GM18870 (cell line): ENCODE measurements at regions not wholly inside any gene's neighbourhood (a gene's known extent, or its start where the extent isn't known, plus 50 kb on each side); places are given as distances from the start of the nearest gene placed in this dataset.

Experiments
- ATAC-seq: cut with Tn5 transposase; IDR thresholded peaks from one replicate; pipeline ENCODE4 v1.9.1; 2021; ENCODE audit warnings: moderate library complexity; ENCODE audit not compliant: unreplicated experiment

DNA sequence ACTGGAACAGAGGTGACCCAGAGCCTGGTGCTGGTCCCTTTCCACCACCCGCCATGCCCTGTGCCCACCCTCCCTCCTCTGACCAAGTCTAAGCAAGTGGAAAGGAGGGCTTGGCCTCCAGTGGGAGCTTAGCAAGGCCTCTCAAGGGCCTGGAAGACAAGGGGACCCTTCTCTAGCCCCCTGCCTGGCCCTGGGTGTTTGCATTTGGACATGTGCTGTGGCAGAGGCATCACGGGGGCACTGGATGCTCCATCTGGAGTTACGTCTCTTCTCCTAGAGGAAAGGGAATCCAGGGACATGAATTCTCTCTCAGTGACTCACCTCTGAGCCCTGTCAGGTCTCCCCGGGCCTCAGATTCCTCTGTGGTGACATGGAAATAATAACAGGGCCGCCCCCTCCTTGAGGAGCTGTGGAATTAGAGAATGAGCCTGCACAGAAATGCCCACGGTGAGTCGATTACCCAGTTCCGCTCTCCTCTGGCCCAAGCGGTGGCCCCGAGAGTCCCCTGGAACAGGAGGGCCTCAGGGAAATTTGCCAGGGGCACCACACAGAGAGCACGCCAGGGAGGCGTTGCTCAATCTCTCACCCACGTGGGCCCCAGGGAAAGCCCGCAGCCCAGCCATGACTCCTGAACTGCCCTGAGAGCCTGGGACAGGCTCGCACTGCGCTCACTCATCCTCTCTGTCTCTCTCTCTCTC, 189.6 kb downstream of the BCOR start:
- ATAC-seq, result no peak

DNA sequence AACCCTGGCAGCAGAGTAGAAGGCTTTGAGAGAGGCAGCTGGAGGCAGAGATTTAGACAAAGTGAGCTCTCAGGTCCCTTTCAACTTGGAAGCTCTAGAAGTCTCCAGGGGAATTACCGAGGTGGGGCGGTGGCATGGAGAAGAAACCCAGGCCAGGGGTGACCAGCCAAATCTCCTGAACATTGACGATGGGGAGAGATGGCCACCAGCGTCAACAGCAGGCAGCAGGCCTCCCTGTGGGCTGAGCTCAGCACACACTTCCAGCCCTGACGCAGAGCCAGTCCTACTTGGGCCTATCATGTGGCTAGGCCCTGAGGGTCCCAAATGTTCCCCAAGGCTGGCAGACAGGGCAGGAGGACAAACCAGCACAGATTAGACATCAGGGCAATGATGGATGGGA, 187.8 kb downstream of the BCOR start:
- no peak for ATAC-seq

DNA sequence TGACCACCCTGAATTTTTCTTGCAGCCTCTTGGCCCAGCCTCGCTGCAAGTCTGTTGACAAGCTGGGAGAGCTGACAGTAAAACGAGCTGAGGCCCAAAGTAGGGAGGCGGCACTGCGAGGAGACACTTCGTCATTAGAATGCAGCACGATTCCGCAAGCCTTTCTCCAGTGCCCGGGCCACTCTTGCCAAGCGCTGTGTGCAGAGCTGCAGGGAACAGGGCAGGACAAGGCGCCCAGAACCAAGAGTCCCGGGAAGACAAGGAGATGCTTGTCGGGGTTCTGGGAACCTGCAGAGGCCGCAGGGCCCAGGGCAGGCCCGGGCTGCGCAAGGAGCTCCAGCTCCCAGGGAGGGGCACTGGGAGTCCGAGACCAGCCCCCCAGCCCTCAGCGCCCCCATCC, 187.1 kb downstream of the BCOR start:
- no peak for ATAC-seq

DNA sequence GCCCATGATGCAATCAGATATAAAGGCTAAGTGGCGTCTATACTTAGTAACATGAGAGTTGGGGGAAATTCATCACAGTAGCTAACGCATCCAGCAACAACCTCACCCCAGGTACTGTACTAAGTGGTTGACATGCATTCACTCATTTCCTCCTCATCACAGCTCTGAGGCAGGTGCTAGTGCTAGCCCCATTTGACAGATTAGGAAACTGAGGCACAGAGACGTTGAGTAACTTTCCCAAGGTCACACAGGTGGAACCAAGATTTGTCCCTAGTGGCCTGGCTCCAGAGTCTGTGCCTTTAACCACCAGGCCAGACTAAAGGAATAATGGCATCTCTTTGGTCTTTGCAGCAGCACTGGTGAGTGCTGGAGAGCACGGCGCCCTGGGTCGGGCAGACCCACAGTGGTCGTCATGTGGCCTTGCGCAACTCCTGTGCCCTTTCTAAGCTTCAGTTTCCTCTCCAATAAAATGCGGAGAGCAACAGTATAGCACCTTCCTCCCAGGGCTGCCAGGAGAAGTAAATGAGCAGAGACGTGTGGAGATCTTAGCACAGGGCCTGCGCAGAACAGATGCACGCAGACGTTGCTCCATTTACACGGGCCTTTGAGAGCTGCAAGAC, 186.4 kb downstream of the BCOR start:
- no peak for ATAC-seq

DNA sequence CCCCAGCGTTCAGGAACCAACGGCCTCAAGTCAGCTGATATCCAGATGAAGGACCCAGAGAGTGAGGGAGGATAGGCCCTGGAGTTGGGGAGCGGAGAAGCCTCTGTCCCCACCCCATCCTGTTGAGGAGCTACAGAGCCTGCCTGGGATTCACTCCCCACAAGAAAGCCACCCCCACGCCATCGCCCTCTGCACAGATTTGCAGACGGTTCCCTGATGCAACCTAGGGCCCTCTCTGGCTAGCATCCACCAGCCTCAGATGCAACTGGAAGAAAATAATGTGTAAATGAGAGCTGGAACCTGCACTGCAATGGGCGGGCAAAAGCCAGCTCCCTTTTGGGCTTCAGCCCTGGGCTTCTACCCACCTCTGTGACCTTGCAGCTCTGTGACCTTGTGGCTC, 185.6 kb downstream of the BCOR start:
- ATAC-seq, result no peak

DNA sequence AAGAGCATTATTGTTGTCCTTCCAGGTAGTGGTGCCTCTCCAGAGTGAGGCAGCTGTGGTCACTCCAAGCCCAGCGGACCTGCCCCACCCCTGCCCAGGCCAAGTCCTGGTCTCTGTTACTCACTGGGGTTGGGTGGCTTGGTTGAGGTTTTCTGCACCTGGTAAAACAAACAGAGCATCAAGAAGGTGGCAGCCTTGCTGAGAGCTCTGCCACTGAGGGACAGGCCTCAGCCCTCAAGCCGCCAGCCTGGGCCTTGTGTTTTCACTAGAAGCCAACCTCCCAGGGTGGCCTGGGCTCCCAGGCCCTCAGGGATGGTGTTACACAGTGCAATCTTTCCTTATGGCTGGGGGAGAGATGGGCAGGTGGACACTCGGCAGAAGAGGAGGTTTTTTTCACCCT, 182.7 kb downstream of the BCOR start:
- ATAC-seq, result no peak

DNA sequence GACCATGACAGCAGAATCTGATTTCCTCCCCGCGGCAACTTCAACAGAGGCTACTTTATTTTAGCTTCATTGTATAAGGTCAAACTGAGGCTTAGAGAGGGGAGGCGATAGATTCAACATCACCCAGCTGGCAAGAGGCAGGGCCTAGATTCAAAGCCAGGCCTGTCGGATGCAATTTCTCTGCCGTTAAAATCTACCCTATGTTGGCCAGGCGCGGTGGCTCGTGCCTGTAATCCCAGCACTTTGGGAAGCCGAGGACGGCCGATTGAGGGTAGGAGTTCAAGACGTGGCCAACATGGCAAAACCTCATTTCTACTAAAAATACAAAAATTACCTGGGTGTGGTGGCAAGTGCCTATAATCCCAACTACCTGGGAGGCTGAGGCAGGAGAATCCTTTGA, 182.2 kb downstream of the BCOR start:
- no peak for ATAC-seq

DNA sequence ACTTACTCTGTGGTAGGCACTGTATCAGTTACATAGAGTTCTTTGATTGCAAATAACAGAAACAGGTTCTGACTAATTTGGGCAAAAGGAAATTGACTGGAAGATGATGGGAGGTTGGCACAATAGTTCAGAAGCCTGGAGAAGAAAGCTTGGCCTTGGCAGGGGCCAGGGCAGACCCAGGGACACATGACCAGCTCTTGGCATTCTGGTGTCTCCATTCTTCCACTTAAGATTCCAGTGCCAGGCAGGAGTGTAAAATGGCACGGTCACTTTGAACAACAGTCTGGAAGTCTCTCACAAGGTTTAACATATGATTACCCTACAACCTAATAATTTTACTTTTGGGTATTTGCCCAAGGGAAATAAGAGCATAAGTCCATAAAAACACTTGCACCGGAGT, 175.9 kb downstream of the BCOR start:
- no peak for ATAC-seq

DNA sequence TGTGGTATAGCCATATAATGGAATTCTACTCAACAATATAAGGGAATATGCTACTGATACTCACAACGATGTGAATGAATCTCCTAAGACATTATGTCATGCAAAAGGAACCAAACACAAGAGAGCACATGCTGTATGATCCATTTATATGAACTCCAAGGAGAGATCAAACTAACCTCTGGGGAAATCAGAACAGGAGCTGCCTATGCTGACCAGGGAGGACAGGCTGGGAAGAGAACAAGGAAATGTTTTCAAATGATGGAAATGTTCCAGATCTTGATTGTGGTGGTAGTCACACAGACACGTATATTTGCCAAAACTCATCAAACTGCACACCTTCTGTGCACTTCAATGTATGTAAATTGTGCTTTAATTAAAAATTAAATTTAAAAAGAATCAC, 175.3 kb downstream of the BCOR start:
- no peak for ATAC-seq

DNA sequence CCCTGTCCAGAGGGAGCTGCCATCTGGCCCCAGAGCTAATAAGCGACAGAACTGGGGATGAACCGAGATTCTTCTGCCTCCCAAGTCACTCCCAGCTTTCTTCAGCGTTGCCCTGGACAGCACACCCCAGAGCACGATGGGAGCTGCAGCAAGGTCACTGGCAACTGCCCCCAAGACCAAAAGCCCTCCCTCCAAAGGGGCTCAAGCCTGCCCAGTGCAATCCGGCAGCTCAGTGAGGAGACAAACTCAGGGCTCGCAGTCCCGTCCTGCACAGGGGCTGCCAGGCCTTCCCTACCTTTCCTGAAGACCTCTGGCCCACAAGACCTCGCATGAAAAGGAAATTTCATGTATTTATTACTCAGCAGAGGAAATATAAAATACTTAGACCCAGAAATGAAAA, 174.8 kb downstream of the BCOR start:
- no peak for ATAC-seq

DNA sequence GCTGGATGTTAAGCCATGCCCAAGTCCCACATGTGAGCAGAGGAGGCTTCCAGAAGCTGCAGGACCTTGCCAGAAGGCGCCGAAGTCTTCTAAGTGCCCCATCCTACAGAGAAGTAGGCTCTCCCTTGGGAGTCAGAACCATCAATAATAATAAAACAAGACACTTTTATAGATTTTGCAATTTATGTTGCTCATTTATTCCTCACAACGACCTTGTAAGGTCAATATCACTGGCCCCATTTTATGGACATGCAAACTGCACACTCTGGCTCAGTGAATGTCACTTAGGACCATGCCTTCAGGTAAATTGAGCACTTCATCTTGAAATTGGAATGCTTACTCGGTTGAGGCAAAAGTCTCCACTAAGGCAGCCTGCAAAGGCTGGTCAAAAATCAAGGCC, 170.4 kb downstream of the BCOR start:
- no peak for ATAC-seq

DNA sequence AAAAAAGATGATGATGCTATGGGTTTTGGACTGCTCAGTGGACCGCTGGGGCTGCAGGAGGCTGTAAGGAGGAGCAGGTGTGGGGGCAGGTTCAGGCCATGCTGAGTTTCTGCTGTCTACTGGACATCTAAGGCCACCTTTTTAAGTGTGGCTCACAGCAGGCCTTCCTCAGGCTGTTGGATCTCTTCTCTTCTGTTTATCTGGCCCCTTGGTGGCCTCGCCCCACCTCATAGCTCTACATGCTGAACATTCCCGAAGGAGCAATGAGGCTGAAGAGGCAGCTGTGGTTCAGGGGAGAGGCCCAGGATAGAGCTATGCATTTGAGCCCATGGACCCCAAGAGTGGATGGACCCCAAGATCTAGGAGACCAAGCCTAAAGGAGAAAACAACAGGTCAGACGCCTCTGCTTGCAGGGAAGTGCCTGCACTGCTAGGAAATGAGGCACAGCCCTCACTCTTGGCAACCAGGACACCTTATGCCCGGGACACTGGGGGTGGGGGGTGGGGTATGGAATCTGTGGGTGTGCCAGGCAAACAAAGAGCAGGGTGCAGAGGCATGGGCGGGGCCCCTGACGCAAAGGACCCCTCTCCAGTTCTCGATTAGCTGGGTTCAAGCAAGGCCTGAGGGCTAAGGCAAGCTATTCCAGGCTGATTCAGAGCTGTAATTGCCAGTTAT, 168.9 kb downstream of the BCOR start:
- no peak for ATAC-seq

DNA sequence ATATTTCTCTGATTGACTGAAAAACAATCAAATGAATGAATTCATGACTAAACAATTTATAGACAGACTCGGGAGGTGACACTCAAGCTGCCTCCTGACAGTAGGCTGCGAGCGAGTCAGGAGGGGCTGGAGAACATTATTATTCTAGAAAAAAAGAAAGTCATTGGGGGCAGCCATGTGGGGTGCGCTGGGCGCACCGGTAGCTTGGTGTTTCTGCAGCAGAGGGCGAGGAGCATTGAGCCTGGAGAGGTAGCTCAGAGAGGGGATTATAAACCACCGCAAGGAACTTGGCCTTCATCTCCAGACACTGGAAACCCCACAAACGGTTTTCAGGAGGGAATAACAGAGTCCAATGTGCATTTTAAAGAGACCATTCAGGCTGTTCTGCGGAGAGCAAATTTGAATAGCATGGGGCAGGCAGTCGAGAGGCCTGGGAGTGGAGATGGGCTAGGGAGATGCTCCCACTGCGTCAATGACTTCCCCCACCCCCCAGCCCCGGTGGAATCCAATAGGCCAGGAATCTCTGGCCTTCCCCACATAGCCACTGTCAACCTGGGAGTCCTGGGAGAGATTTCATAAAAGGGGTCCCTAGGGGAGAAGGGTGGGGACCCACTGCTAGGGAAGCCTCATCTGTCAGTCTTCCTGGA, 168.3 kb downstream of the BCOR start:
- no peak for ATAC-seq

DNA sequence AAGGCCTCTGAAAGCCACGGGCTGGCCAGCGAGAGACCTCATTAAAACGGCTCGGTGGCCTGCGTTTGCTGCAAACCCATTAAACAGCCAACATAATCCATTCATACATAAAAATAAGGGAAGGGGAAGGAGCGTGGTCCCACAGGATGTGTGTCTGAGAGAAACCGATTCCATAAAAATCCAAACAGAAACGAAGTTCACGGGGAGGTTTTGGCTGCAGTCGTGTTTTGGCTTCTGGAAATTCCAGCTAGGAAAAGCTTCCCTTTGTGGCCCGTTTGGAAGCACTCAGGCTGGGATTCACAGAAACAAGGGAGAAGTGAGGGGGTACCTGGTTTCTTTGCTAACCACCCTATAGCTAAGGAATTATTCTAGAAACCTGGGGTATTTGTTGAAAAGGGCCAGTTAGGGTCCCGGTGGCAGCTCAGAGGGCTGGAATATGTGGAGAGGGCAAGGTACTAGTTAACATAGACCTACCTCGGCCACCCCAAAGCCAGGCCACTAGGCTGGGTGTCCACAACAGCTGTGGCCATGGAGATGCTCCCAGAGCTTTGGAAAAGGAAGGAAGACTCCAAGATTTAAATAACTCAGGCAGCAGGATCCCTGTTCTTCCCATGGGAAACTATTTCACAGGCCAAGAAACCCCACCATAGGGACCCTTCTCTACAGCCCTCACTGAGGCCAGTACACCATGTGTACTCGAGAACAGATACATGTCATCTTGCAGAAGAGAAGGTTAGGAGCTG, 166.8 kb downstream of the BCOR start:
- ATAC-seq, result no peak

DNA sequence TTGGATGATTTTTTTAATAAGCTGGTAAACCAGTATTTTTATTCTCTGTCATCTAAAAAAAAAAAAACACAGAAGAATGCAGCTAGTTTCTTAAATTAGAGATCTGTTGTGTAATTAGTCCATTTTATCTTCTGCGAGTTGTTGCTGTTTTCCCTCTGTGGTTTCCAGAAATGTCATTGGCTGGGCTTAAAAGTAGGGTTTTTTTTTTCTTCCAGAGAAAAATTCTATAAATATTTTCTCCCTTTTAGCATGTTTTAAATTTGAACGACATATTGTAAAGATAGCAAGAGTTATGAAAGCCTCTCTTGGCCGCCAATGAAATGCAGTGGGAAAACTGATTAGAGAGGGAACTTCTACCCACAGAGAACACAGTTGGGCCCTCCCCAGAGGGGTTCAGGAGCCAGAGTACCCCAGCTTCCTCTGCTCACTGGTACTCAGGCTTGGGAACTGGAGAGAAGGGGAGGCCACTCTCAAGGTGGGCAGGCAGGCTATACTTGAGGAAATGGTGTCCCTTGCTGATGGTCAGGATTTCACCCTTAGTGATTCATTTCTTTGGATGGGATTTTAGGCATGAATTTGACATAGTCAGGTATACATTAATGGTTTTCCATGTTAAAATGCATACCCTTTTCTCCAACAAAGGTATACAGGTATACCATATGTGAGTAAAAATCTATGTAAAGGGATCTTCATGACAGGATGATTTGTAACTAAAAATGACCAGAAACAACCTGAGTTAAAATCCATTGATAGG, 166.1 kb downstream of the BCOR start:
- no peak for ATAC-seq

DNA sequence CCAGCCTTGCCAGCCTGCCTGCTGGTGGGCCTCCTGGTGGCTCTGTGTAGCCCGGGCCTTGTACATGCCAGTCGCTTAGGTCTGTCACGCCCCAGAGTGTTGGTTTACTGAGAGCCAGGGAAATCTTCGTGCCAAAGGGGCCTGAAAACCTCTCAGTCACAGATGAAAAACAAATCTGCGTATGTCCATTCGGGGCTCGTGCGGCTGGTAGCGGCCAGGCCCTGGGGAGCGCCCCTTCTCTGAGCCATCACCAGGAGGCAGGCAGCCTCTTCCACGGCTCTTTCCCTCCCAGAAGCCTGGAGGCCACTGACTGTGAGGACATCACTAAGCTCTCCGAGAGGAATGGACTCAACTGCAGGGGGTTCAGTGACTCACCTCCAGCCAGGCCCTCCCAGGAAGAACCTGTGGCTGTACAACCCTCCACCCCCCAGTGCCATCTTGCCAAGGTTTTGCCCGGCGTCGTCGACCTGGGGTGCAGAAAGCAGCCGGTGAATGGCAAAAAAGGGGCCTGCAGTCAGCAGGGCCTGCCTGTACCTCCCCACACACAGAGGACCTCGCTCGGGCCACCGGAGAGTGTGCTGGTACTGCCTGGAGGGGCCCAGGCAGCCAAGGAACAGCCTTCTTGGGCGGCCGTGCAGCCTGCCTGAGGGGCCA, 162.2 kb downstream of the BCOR start:
- ATAC-seq, result no peak

DNA sequence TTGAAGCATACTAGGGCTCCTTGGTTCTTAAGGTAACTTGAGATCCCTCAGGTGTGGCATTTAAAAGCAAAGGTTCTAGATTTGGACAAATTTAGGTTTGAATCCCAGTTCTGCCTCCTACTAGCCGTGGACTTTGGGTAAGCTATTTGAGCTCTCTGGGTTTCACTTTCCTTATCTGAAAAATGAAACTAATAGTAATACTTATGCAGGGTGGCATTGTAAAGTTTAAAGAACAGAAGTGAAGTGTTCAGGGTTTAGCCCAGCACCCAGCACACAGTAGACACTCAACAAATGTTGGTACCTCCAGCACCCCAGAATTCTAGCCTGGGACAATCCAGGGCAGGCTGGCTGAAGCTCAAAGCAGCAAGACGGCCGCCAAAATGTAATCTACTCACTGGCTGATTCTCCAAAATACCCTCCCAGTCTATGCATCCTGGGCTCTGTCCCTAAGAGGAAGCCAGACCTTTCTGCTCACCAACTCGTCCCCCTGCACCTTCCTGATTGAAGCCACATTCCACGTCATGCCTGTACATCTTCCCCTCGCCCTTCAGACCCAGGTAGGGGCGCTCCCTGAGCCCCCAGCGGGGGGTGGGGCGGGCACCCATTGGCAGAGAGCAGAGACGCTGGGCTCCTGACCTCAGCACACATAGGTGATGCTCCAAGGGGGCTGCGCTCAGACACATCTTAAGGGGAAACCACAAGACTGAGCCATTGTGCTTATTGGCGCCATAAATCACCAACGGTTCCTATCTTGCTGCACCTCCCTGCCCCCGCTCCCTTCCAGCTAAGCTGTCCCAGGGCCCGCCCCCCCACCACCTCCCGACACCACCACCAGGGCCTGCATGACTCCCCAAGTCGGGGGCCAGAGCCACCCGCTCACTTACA, 160.6 kb downstream of the BCOR start:
- peak; percentile 88 for ATAC-seq

DNA sequence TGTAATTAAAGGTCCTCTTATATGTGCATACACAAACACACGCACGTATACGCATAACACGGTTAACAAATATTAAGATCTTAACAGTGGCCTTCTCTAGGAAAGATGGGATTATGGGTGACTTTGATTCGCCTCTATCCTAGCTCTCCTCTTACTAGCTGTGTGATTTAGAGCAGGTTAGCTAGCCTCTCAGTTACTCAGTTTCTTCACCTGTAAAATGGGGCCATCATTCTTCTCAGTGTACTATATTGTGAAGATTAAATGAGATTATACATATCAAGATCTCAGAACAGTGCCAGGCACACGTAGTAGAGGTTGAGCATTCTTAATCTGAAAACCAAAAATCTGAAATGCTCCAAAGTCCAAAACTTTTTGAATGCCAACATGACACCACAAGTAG, 159.3 kb downstream of the BCOR start:
- no peak for ATAC-seq

DNA sequence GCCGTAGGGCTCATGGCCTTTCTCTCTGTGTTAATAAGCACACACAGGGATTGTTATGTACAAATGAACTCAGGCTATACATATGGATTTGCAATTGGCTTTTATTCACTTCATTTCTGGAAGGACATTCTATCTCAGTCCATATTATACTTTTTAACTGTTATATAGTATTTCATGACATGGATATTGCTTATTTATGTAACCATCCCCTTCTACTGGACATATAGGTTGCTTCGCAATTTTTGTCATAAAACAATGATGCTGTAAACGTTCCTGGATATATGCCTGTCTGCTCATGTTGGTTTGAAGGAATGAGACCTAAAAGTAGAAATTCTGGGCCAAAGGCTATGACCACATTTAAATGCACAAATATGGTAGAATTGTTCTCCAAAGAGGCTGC, 158.1 kb downstream of the BCOR start:
- no peak for ATAC-seq
